ENCODE measurements at regions not wholly inside any gene's neighbourhood (a gene's known extent, or its start where the extent isn't known, plus 50 kb on each side); places are given as distances from the start of the nearest gene placed in this dataset.

DNA sequence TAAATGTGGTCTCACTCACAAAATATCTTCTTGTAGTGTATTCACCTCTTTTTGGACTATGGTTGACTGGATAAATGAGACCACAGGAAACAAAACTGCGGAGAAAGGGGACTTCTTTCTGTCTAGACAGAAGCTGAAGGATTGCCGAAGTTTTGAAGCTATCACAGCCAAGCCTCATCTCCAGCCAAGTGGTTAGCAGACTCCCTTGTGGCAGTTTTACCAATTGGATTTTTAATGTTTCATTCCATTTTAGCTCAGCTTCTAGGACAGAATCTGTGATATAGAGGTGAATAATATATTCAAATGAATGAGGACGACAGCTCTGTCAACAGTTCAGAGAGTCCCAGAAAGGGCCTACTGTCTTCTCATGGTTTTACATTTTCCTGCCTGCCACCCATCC lies 215.7 kb upstream of the ZNF608 start:
- TF ChIP-seq SREBF2 (IDR thresholded peaks at IDR 0.05; ENCODE audit: low read length), result no peak
- TF ChIP-seq POLR2A (IDR thresholded peaks at IDR 0.05; ENCODE audit: low read depth, low read length), result no peak
- no peak for TF ChIP-seq YY1 (IDR thresholded peaks at IDR 0.05; ENCODE audit: low read depth, low read length)
- TF ChIP-seq EZH2 (IDR thresholded peaks at IDR 0.05; ENCODE audit: borderline replicate concordance, control insufficient read depth, low read depth, low read length), result no peak
- no peak for TF ChIP-seq SRF (IDR thresholded peaks at IDR 0.05; ENCODE audit: low read depth in 2 of 2, low read length in 2 of 2)
- TF ChIP-seq, protein P1, sequence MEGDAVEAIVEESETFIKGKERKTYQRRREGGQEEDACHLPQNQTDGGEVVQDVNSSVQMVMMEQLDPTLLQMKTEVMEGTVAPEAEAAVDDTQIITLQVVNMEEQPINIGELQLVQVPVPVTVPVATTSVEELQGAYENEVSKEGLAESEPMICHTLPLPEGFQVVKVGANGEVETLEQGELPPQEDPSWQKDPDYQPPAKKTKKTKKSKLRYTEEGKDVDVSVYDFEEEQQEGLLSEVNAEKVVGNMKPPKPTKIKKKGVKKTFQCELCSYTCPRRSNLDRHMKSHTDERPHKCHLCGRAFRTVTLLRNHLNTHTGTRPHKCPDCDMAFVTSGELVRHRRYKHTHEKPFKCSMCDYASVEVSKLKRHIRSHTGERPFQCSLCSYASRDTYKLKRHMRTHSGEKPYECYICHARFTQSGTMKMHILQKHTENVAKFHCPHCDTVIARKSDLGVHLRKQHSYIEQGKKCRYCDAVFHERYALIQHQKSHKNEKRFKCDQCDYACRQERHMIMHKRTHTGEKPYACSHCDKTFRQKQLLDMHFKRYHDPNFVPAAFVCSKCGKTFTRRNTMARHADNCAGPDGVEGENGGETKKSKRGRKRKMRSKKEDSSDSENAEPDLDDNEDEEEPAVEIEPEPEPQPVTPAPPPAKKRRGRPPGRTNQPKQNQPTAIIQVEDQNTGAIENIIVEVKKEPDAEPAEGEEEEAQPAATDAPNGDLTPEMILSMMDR (IDR thresholded peaks at IDR 0.05 in 2 of 3, conservative IDR thresholded peaks at IDR 0.05 in 1 of 3; ENCODE audit: control insufficient read depth in 2 of 3, extremely low read depth in 1 of 3, insufficient read depth in 1 of 3, low read depth in 3 of 3, low read length in 3 of 3), result no peak
- TF ChIP-seq, protein P2, sequence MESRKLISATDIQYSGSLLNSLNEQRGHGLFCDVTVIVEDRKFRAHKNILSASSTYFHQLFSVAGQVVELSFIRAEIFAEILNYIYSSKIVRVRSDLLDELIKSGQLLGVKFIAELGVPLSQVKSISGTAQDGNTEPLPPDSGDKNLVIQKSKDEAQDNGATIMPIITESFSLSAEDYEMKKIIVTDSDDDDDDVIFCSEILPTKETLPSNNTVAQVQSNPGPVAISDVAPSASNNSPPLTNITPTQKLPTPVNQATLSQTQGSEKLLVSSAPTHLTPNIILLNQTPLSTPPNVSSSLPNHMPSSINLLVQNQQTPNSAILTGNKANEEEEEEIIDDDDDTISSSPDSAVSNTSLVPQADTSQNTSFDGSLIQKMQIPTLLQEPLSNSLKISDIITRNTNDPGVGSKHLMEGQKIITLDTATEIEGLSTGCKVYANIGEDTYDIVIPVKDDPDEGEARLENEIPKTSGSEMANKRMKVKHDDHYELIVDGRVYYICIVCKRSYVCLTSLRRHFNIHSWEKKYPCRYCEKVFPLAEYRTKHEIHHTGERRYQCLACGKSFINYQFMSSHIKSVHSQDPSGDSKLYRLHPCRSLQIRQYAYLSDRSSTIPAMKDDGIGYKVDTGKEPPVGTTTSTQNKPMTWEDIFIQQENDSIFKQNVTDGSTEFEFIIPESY (IDR thresholded peaks at IDR 0.05), result no peak
- no peak for TF ChIP-seq TCF7 (IDR thresholded peaks at IDR 0.05; ENCODE audit: borderline replicate concordance)
- no peak for TF ChIP-seq FOXM1 (IDR thresholded peaks at IDR 0.05; ENCODE audit: low read depth, low read length)
- TF ChIP-seq SP1 (IDR thresholded peaks at IDR 0.05; ENCODE audit: low read depth, low read length), result no peak
- TF ChIP-seq ZNF274 (IDR thresholded peaks at IDR 0.05; ENCODE audit: insufficient read depth, insufficient read length), result no peak
- no peak for TF ChIP-seq RELA (IDR thresholded peaks at IDR 0.05; ENCODE audit: borderline replicate concordance, partially characterized antibody)
- TF ChIP-seq, protein P3, sequence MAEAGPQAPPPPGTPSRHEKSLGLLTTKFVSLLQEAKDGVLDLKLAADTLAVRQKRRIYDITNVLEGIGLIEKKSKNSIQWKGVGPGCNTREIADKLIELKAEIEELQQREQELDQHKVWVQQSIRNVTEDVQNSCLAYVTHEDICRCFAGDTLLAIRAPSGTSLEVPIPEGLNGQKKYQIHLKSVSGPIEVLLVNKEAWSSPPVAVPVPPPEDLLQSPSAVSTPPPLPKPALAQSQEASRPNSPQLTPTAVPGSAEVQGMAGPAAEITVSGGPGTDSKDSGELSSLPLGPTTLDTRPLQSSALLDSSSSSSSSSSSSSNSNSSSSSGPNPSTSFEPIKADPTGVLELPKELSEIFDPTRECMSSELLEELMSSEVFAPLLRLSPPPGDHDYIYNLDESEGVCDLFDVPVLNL (IDR thresholded peaks at IDR 0.05; ENCODE audit: low read depth, low read length), result no peak
- no peak for TF ChIP-seq EP300 (IDR thresholded peaks at IDR 0.05; ENCODE audit: borderline replicate concordance in 1 of 2, control insufficient read depth in 1 of 2, low read depth in 2 of 2, low read length in 2 of 2)

Data from GM12878 (cell line).